SW480 (cell line): ENCODE measurements at regions not wholly inside any gene's neighbourhood (a gene's known extent, or its start where the extent isn't known, plus 50 kb on each side); places are given as distances from the start of the nearest gene placed in this dataset.

Source experiments
- DNase-seq: peaks from one replicate; pipeline ENCODE4 v3.0.0-alpha.2; 2016; ENCODE audit warnings: low spot score

DNA sequence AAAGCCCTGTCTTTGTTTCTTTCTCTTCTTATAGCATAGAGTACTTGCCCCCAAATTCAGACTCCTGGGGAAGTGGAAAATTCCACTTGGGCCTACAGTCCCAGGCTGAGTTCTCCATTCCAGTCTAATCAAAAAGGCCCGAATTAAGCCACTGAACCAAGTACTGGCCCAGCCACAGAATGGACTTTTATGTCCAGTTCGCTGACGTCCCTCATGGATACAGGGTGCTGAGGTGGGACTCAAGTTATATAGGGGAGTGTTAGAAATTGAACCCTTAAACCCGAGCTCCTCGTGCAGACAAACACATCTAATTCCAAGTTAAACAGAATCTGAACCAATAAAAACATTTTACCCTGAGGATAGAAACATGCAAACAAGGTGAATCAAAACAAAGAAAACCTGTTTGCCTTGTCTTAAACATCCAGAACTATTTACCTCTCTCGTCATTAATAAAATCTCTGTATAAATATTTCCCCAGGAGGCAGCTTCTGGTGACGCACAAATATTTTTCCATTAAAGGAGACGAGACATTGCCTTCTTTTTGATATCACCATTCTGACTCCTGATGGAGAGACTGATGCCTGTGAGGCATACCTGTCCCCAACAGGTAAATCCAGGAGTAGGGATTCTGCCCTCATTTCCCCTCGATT, 136.8 kb upstream of the ARL4C start:
- DNase-seq: no peak

GRCh38 chr2:234632527-234633391, 135.9 kb upstream of the ARL4C start:
- DNase-seq: no peak

GRCh38 chr2:234631646-234632514, 135.0 kb upstream of the ARL4C start:
- no peak for DNase-seq

GRCh38 chr2:234630801-234631261, 133.9 kb upstream of the ARL4C start:
- DNase-seq: no peak

DNA sequence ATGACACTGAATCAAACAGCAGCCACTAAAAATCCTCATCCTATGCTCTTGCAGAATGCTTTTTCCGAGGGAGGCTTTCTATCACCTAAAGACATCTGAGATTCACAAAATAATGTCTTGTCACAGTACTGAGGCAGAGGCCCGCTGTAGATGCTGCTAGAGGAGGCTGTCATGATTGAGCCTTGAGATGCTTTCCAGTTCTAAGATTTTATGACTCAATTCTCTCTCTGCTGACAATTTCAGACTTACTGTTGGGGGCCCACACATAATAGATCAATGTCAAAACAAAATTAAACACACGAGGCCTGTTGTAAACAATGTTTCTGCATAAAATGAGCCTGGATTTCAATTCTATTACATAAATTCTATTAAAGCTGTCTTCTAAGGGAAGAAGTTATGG, 132.7 kb upstream of the ARL4C start:
- DNase-seq: no peak

DNA sequence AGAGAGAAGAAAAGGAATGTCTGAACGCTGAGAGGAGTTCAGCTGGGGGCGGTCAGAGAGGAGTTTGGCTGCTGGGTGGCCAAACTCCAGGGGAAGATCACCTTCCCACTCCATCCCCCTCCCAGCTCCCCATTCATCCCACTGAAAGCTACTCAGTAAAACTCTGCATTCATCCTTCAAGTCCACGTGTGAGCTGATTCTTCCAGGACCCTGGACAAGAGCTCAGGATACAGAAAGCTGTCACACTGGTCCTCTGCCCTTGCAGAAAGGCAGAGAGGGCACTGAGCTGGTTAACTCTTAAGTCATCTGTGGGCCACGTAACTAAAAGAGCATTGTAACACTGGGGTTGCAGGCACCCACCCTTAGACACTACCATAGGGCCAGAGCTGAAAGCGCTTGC, 132.1 kb upstream of the ARL4C start:
- DNase-seq: no peak

GRCh38 chr2:234627308-234627707, 130.4 kb upstream of the ARL4C start:
- DNase-seq: no peak

GRCh38 chr2:234626566-234627130, 129.8 kb upstream of the ARL4C start:
- DNase-seq: no peak

- peak; percentile 23 for DNase-seq
These were observed 128.9 kb upstream of the ARL4C start for GRCh38 chr2:234625626-234626250.

GRCh38 chr2:234623521-234623991, 126.7 kb upstream of the ARL4C start:
- no peak for DNase-seq

DNA sequence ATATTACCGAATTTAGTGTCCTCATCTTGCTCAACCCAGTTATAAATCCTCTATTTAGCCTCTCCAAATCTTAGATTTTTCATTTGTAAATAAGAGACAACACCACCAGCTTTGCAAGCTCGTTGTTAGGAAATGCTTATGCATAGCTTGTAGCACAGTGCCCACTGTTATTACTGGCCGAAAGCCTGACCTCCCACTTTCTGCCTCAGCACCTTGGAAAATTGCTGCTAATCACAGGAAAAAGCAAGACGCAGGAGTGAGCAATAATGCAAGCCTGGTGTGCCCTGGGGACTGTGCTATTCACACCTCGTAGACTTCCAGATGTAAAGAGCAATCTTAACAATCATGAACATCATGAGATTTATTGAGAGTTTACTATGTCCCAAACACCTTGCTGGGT, 124.2 kb upstream of the ARL4C start:
- DNase-seq: no peak

GRCh38 chr2:234620018-234620417, 123.1 kb upstream of the ARL4C start:
- DNase-seq: no peak

DNA sequence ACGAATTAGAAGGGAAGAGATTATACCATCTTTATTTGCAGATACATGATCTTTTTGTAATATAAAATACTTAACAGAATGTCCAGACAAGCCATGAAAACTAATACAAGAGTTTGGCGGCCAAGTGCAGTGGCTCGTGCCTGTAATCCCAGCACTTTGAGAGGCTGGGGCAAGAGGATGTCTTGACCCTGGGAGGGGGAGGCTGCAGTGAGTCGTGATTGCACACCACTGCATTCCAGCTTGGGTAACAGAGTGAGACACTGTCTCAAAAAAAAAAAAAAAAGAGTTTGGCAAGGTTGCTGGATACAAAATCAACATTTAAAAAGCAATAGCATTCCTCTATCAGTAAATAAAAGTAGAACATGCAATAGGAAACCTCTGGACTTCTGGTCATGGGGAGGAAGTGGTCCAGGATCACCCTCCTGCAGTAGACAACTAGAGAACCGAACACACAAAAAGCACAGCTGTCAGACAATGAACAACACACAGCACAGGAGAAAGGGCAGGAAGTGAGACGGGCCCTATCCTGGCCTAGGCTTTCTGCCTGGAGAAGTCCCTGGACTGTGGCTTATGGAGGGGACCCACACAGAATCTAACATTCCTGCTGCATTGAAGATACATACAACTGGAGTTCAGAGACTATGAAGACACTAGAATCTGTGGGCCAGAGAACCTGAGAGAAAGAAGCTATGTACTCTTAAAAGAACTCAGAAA, 118.9 kb upstream of the ARL4C start:
- no peak for DNase-seq

GRCh38 chr2:234611209-234611608, 114.3 kb upstream of the ARL4C start:
- no peak for DNase-seq

- DNase-seq: no peak
These were observed 112.1 kb upstream of the ARL4C start for GRCh38 chr2:234608946-234609345.

GRCh38 chr2:234607691-234608090, 110.8 kb upstream of the ARL4C start:
- DNase-seq: no peak

DNA sequence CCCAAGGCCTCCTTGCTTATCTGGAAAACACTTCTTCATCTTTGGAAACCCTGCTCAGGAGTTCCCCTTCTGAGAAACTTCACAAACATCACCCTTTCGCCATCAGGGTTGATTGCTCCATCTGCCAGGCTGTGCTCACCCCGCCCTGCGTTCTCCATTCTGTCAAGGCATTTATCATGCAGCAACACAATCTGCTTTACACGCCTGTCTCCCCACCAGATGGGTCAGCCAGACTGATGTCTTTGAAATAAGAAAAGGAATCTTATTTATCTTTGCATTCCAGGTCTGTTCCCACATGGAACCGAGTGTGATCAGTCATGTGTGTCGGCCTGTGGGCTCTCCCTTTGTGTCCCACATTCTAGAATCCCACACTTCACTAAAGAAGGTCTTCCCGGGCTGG, 110.0 kb upstream of the ARL4C start:
- no peak for DNase-seq

DNA sequence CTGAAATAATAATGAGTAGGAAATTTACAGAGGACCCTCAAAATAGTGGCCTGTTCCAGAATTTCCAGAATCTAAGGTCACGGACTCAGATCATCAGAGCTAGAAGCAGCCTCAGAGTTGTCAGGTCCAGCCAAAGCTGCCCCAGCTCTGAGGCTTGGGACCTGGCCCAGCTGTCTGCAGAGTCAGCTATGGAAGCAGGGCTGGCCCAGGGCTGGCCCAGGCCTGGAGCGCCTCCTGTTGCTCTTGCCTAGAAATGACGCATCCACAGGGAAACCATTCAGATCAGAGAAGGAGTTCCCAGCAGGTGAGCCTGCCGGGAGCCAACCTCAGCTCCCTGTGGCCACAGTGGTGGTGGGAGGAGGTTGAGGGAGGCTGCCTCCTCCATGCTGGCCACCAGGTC, 106.7 kb upstream of the ARL4C start:
- no peak for DNase-seq

- no peak for DNase-seq
These were observed 104.3 kb upstream of the ARL4C start for GRCh38 chr2:234601213-234601612.

- DNase-seq: no peak
These were observed 100.6 kb upstream of the ARL4C start for GRCh38 chr2:234597576-234597861.
